ENCODE measurements at regions not wholly inside any gene's neighbourhood (a gene's known extent, or its start where the extent isn't known, plus 50 kb on each side); places are given as distances from the start of the nearest gene placed in this dataset.

GRCh38 chr2:118641711-118642110, 205.7 kb downstream of the EN1 start:
- intact Hi-C loops (cut with DNase I) = no loop called here
- no peak for DNase-seq
- no peaks in the 10 kb centered on the region for H3K4me1 ChIP-seq (ENCODE audit: insufficient read depth)

GRCh38 chr2:118639371-118639770, 208.1 kb downstream of the EN1 start:
- Histone ChIP-seq H3K9me3 (no peaks in the 10 kb centered on the region), H3K27ac (no peak overlapping the region), H3K4me3 (no peak overlapping the region), H3K27me3 (no peaks in the 10 kb centered on the region), H3K4me1 (ENCODE audit: insufficient read depth) (no peaks in the 10 kb centered on the region), H3K36me3 (no peaks in the 10 kb centered on the region)
- WGBS, 3 donors = 67 to 80% (median 68%) methylated on average over 2 of the region's 2 CpGs
- no peak for DNase-seq
- intact Hi-C loops (cut with DNase I) = no loop called here
- TF ChIP-seq POLR2A (IDR thresholded peaks at IDR 0.05) = no peak
- no peak for TF ChIP-seq CTCF (IDR thresholded peaks at IDR 0.05)
- no peak for TF ChIP-seq EP300 (IDR thresholded peaks at IDR 0.05)

More at GRCh38 chr2:118641711-118642110, 205.7 kb downstream of the EN1 start:
- Histone ChIP-seq H3K36me3 (no peaks in the 10 kb centered on the region), H3K27me3 (no peaks in the 10 kb centered on the region), H3K9me3 (no peaks in the 10 kb centered on the region), H3K4me3 (no peak overlapping the region), H3K27ac (no peak overlapping the region)
- WGBS, 3 donors = 54 to 83% (median 57%) methylated on average over 1 of the region's 1 CpG
- TF ChIP-seq POLR2A (IDR thresholded peaks at IDR 0.05) (no peak), CTCF (IDR thresholded peaks at IDR 0.05) (no peak), EP300 (IDR thresholded peaks at IDR 0.05) (no peak)

DNA sequence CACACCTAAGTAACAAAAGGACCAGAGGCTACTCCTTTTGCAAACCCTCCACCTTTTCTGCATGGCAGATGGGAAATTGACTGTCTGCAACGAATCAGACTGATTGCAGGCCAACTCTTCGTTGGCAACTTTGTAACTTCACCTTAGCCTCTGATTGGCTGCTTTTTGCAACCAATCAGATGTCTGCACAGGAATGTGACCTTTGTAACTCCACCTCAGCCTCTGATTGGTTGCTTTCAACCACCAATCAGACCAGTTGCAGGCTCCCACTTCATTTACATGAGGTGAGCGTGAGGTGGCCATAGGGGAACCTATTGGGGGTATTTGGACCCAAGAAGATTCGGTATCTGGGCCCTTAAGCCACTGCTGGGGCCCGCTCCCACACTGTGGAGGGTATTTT, 209.0 kb downstream of the EN1 start:
- no peak overlapping the region for H3K4me3 ChIP-seq
- 64 to 77% (median 66%) methylated on average over 5 of the region's 5 CpGs for WGBS, 3 donors
- H3K27ac ChIP-seq = no peak overlapping the region
- DNase-seq = no peak
- no peaks in the 10 kb centered on the region for H3K4me1 ChIP-seq (ENCODE audit: insufficient read depth)
- H3K27me3 ChIP-seq = no peaks in the 10 kb centered on the region
- H3K36me3 ChIP-seq = no peaks in the 10 kb centered on the region
- intact Hi-C loops (cut with DNase I) = no loop called here
- H3K9me3 ChIP-seq = no peaks in the 10 kb centered on the region
- TF ChIP-seq CTCF (IDR thresholded peaks at IDR 0.05) (no peak), EP300 (IDR thresholded peaks at IDR 0.05) (no peak), POLR2A (IDR thresholded peaks at IDR 0.05) (no peak)

- no peak overlapping the region for H3K4me3 ChIP-seq
- H3K36me3 ChIP-seq = no peaks in the 10 kb centered on the region
- no peak overlapping the region for H3K27ac ChIP-seq
- no peak for TF ChIP-seq EP300 (IDR thresholded peaks at IDR 0.05)
- TF ChIP-seq POLR2A (IDR thresholded peaks at IDR 0.05) = no peak
- no peak for TF ChIP-seq CTCF (IDR thresholded peaks at IDR 0.05)
- DNase-seq = no peak
- H3K9me3 ChIP-seq = no peaks in the 10 kb centered on the region
- no peaks in the 10 kb centered on the region for H3K27me3 ChIP-seq
- intact Hi-C loops (cut with DNase I) = no loop called here
- no peaks in the 10 kb centered on the region for H3K4me1 ChIP-seq (ENCODE audit: insufficient read depth)
- whole genome bisulfite sequencing, 3 donors = 10 to 19% (median 13%) methylated on average over 6 of the region's 6 CpGs
Observed at GRCh38 chr2:118635891-118636290, 211.6 kb downstream of the EN1 start.

DNA sequence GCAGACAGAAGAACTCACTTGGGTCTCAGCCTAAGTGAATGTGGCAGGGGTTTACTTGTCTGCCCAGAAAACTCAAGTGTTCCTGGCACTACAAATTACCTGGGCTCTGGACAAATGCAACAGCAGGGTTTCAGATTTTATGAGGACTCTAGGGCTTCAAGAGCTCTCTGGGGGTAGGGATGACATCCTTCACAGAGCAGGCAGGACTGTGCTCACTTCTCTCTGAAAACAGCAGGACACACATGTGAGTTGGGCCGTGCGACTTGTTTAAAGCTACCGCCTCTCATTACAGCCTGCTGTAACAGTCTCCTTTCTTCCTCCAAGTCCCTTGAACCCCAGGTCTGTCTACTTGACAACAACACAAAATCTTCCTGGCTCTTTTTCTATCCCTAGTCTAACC, 212.6 kb downstream of the EN1 start:
- WGBS, 3 donors = 63 to 79% (median 74%) methylated on average over 3 of the region's 3 CpGs
- Histone ChIP-seq H3K27ac (no peak overlapping the region), H3K36me3 (no peaks in the 10 kb centered on the region), H3K4me3 (no peak overlapping the region), H3K4me1 (ENCODE audit: insufficient read depth) (no peaks in the 10 kb centered on the region), H3K27me3 (no peaks in the 10 kb centered on the region), H3K9me3 (no peaks in the 10 kb centered on the region)
- TF ChIP-seq EP300 (IDR thresholded peaks at IDR 0.05) (no peak), CTCF (IDR thresholded peaks at IDR 0.05) (no peak)
- intact Hi-C loops (cut with DNase I) = no loop called here
- DNase-seq = no peak

Measured in ovary (tissue), 7 donors.